Lower leg skin (tissue), 4 donors: ENCODE measurements at regions not wholly inside any gene's neighbourhood (a gene's known extent, or its start where the extent isn't known, plus 50 kb on each side); places are given as distances from the start of the nearest gene placed in this dataset.

ENCODE experiments used
- DNase-seq, 2 donors: peaks; one replicate each; pipeline ENCODE4 v3.0.0-alpha.2; 2019; ENCODE audit warnings: low spot score in 2 of 2
- H3K4me3 ChIP-seq: fragments of 200-600 bp; sonication (generic); 2 replicates; pipeline ENCODE4 v1.5.1; 2017; ENCODE audit warnings: mild to moderate bottlenecking, low read depth; ENCODE audit not compliant: poor library complexity, severe bottlenecking
- CTCF ChIP-seq, 3 donors: fragments of 450-650 bp; IDR thresholded peaks; one replicate each; pipeline ENCODE4 v1.5.1; 2016; ENCODE audit warnings: antibody characterized with exemption in 3 of 3, mild to moderate bottlenecking in 3 of 3, moderate library complexity in 2 of 3
- POLR2A ChIP-seq, 2 donors: fragments of 450-650 bp; IDR thresholded peaks; one replicate each; pipeline ENCODE4 v1.6.1; 2016 to 2017; ENCODE audit warnings: antibody characterized with exemption in 2 of 2, mild to moderate bottlenecking in 1 of 2, moderate library complexity in 1 of 2
- WGBS, 2 donors: methylation state at CpG; one replicate each; pipeline ENCODE4 v1.1.5; 2018; 5-methylcytosine and 5-hydroxymethylcytosine counted together
- intact Hi-C: fragments of 100-400 bp; cut with DNase I; formaldehyde crosslinking; loops from one replicate; pipeline ENCODE4 v1.15.0; 2023; ENCODE audit warnings: low total_unique reads

GRCh38 chr3:177529716-177530335 lies 332.5 kb upstream of the TBL1XR1 start:
- no peak overlapping the region for H3K4me3 ChIP-seq
- 77 to 87% methylated on average over 5 of the region's 5 CpGs for WGBS, 2 donors
- no peak for DNase-seq
- intact Hi-C loops: no loop called here
- TF ChIP-seq POLR2A (IDR thresholded peaks at IDR 0.05) (no peak), CTCF (IDR thresholded peaks at IDR 0.05) (no peak)

GRCh38 chr3:177530908-177531307 lies 333.6 kb upstream of the TBL1XR1 start:
- TF ChIP-seq POLR2A (IDR thresholded peaks at IDR 0.05) (no peak), CTCF (IDR thresholded peaks at IDR 0.05) (no peak)
- intact Hi-C loops: no loop called here
- WGBS, 2 donors: 71 to 84% methylated on average over 5 of the region's 5 CpGs

GRCh38 chr3:177536873-177537272 lies 339.6 kb upstream of the TBL1XR1 start:
- TF ChIP-seq CTCF (IDR thresholded peaks at IDR 0.05) (no peak), POLR2A (IDR thresholded peaks at IDR 0.05) (no peak)
- WGBS, 2 donors: 93 to 98% methylated on average over 2 of the region's 2 CpGs
- intact Hi-C loops: no loop called here
- H3K4me3 ChIP-seq: no peak overlapping the region
- DNase-seq: no peak

More at GRCh38 chr3:177530908-177531307, 333.6 kb upstream of the TBL1XR1 start:
- DNase-seq: no peak
- no peak overlapping the region for H3K4me3 ChIP-seq

GRCh38 chr3:177537612-177538011 lies 340.3 kb upstream of the TBL1XR1 start:
- no peak for TF ChIP-seq POLR2A (IDR thresholded peaks at IDR 0.05)
- no peak for TF ChIP-seq CTCF (IDR thresholded peaks at IDR 0.05)
- 88 to 93% methylated on average over 1 of the region's 1 CpG for WGBS, 2 donors
- DNase-seq: no peak

GRCh38 chr3:177538048-177538749 lies 340.9 kb upstream of the TBL1XR1 start:
- TF ChIP-seq POLR2A (IDR thresholded peaks at IDR 0.05) (no peak), CTCF (IDR thresholded peaks at IDR 0.05) (no peak)
- intact Hi-C loops: no loop called here
- H3K4me3 ChIP-seq: no peak overlapping the region
- WGBS, 2 donors: 32 to 54% methylated on average over 4 of the region's 4 CpGs
- no peak for DNase-seq

More at GRCh38 chr3:177537612-177538011, 340.3 kb upstream of the TBL1XR1 start:
- no peak overlapping the region for H3K4me3 ChIP-seq
- intact Hi-C loops: no loop called here
